CD4-positive, alpha-beta T cell treated with Interleukin-4 for 4 hours (primary cell): ENCODE measurements at regions not wholly inside any gene's neighbourhood (a gene's known extent, or its start where the extent isn't known, plus 50 kb on each side); places are given as distances from the start of the nearest gene placed in this dataset.
"Not testable (repeated sequence)": the region's sequence is repeated elsewhere in the genome, so short reads cannot be mapped to it uniquely, and the experiment has no call there.

Experiments used
- DNase-seq: peaks from one replicate; pipeline ENCODE4 v3.0.0-alpha.2; 2020

DNA sequence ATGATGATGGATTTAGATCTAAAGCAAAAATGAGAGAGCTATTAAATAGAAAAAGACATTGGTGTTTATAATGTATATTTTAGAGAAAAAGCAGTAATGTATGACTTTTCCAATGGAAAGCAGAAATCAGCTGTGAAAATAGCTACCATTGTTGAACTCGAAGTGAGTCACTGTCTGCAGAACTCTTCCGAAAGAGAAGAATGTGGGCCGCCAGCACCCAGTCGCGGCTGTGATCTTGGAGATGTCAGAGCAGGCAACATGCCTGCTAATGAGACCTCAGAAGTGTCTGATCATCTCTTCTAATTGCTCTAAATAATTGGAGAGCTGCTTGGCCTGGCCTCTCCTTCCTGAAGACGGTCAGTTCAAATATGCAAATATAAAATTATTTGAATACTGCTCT is 333.6 kb upstream of the RUNX1 start:
- no peak for DNase-seq

DNA sequence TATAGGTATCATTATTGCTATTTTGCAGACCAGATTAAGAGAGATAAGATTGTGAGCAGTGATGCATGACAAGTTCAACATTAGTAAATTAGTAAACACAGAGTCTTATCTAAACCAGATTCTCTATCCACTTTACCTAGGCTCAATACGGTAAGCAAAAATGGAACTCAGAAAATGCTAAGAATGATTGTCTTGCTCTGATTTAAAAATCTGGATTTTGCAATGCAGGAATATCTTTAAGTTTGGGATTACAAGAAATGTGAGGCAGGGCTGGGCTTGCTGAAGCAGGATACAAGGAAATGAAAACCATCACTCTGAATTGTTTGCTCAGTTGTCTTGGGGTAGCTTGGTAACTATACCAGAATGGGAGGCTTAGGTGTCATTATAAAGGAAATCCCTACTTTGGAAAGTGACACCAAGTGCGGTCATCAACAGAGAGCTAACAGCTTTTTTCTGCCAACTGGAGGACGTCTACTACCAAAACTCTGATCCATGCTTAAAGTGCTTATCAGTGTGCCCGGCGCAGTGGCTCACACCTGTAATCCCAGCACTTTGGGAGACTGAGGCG is 332.7 kb upstream of the RUNX1 start:
- no peak for DNase-seq

DNA sequence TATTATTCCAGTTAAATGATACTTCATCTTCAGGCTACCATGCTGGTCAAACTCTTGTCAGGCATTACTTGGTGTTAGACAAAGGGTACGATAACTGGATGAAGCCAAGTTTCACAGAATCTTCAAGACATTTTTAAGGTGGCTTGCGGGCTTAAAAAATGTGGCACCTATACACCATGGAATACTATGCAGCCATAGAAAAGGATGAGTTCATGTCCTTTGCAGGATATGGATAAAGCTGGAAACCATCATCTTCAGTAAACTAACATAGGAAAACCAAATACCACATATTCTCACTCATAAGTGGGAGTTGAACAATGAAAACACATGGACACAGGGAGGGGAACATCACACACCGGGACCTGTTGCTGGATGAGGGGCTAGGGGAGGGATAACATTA is 331.2 kb upstream of the RUNX1 start:
- DNase-seq = not testable (repeated sequence)

DNA sequence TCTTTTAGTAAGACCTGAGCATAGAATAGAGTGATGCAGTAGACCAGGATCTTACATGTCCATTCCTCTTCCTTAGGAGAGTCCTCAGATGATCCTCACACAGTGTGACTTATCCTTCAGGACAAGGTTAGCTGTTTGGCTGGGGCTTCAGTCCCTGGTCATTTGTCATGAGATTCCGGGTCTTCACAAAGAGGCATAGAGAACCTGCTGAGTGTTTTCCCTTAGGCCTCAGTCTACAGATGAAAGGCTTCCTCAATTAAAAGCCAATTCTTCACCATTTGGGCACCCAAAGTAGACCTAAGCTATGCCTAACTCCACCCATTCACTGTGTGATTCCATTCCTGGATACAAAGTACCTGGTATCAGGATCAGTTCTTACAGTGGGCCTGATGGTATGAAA is 329.8 kb upstream of the RUNX1 start:
- no peak for DNase-seq

- no peak for DNase-seq
Measured at GRCh38 chr21:35377505-35378090, 328.5 kb upstream of the RUNX1 start.

DNA sequence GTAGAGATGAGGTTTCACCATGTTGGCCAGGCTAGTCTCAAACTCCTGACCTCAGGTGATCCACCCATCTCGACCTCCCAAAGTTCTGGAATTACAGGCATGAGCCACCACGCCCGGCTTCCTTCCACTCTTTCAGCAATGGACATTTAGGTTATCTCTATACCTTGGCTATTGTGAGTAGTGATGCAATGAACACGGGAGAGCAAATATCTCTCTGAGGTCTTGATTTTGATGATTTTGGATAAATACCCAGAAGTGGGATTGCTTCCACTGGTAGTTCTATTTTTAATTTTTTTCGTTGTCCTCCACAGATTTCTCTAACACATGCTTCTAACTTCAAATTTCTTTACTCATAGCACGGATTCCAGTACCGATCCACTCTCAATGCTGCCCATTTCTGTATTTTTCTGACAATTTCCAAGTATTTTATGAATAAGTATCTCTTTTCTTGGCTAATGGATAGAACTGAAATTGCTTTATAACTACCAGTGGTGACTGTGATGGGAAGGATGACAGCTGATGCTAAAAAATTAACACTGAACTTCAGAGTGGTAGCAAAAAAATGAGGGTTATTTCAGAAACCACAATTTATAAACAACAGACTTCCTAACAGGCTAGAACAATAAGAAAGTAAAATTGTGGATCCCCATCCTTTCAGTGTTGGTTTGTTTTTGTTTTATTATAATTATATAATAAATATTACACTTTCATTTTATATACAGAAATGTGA is 327.5 kb upstream of the RUNX1 start:
- no peak for DNase-seq

GRCh38 chr21:35375115-35375514 is 326.0 kb upstream of the RUNX1 start:
- no peak for DNase-seq

GRCh38 chr21:35373998-35374397 is 324.9 kb upstream of the RUNX1 start:
- no peak for DNase-seq

DNA sequence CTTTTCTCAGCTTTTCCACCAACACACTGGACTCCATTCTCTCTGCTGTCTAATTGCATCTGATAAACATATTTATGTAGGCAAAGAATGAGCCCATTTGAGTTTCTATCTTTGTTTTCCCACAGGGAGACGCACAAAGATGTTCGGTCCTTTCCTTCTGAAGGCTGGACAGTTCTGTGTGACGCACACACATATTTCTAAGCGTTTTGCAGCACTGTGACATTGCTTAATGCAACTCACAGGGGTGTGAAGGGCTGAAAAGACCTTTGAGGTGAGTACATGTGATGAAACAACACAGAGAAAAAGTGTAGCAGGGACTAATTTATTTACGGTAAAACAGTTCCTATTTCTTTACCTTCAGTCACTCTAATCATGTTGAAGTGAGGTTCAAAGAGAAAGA is 323.1 kb upstream of the RUNX1 start:
- DNase-seq = no peak

DNA sequence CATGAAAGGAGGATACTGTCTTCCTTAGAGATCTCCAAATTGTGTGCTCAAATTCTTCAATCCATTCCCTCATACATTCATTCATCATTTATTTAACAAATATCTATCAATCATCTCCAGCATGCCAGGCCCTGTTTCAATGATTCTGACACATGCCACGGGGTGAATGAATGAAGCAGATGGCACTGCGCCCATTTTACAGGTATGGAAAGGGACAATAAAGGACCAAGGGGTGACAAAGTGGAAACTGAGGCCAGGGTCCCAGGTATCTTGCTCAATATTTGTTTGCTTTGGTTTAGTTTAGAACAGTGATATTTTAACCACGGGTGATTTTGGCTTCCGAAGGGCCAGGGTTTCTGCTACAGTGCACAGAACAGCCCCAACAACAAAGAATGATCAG is 321.6 kb upstream of the RUNX1 start:
- no peak for DNase-seq

DNA sequence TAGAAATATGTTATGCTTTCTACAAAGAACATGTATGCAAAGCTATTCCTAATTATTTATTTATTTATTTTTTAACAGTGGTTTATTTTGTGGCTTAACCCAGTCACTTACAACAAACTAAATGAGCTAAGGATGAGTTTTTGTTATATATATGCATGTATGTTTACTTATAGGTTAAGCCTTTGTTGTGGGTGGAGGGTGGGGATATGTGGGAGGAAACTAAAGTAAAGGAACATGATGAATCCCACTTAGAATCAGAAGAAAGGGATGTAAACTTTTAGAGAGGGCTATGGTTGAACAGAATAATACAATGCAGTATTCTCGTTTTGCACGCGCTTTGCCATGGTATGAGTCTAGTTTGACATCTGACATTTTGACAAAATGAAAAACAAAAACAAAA is 321.0 kb upstream of the RUNX1 start:
- no peak for DNase-seq

DNA sequence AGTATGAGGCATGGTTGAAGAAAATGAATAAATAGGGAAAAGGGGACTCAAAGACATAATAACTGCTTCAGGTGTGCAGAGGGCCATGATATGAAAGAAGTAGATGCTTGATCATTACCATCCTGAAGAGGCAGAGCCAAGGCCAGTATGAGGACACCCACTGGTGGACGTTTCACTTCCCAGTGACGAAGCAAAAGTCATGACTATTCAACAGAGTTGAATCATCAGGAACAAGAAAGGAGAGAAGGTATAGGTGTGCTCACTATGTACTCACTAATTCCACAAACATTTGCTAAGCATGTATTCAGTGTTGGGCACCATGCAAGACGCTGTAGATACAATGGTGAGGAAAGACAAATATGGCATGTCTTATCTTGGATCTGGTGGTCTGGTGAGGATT is 319.2 kb upstream of the RUNX1 start:
- DNase-seq = no peak

DNA sequence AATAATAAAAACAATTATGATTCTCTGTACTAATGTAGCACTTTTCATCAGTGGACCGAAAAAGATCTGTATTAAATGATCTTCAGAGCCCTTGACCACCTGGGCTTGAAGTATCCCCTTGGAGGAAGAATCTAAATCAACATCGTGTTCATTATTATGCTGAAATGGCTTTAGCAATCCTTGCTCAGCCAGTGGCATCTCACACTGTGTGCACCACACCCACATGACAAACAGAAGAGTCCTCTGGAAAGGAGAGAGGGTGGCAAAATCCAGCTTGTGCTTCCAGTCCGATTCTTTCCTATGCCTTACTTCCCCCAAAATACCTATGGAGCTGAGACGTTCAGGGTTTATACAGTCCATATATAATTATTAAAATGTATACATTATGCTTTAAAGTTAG is 318.5 kb upstream of the RUNX1 start:
- DNase-seq = no peak

DNA sequence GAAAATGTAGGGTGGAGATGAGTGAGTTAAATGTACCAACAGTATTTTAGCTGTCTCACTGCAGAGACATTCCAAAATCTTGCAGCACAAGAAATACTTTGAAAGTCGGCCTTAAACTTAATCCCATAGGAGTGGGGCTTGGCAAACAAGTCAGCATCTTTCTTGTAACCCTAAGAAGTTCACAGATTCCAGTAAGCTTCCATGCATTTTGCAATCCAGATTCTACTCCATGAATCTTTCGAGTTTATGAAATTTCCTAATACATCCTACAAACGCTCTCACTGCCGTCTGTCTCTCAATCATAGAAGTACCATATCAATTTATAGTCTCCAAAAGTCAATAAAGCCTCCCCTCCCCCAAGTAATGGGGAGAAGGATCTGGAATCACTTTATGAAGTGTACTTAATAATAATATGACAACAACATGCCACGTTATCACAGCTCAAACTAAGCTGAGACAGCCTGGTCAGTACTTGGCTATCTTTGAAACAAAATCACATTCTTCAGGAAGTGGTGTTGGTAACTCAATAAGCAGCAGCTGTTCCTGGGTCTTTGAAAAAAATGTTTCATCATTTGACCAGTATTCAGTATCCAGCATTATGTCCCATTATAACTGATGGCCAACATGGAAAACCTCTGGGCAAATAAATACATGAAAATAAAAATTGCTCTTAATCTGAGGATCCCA is 317.4 kb upstream of the RUNX1 start:
- DNase-seq = no peak

GRCh38 chr21:35363458-35363857 is 314.4 kb upstream of the RUNX1 start:
- no peak for DNase-seq

DNA sequence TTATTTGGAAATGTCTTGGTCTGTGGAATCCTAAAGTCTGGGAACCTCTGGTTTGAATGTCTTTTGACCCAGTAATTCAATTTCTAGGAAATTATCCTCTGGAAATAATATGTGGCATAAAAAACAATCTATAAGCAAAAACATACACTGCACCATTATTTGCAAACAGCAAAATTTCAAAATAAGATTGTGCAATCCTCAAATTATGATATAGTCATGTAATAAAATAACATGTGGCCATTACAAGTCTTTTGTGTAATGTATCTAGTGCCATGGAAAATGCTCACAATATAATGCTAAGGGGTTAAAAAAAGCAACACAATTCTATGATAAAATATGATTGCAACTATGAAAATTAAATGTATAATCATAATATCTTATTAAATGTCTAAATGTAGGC is 312.9 kb upstream of the RUNX1 start:
- DNase-seq = no peak

DNA sequence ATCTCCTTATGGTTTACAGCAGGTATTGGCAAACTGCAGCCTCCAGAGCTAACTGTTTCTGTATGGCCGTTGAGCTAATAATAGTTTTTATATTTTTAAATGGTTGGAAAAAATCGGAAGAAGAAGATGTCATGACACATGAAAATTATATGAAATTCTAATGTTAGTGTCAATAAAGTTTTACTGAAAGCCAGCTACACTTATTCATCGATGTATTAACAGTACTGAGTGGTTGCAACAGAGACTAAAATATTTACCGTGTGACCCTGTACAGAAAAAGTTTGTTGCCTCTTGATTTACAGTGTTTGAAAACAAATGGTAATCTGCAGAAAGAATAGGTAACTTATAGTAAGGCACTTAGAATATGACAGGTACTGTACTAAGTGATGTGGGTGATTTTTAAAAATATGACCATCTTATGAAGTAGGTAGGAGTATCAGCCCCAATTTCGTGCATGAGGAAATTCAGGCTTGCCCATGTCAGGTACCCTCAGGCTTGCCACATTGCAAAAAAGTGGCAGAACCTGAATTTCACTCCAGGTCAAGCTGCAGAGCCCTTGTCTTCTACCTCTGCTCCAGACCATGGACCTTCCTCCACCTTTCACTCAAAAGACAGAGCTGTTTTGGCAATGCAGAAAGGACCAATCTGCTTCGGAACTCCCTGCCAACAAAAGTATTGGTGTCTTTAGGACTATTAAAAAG is 311.9 kb upstream of the RUNX1 start:
- DNase-seq = no peak

GRCh38 chr21:35359076-35359475 is 310.0 kb upstream of the RUNX1 start:
- DNase-seq = no peak

DNA sequence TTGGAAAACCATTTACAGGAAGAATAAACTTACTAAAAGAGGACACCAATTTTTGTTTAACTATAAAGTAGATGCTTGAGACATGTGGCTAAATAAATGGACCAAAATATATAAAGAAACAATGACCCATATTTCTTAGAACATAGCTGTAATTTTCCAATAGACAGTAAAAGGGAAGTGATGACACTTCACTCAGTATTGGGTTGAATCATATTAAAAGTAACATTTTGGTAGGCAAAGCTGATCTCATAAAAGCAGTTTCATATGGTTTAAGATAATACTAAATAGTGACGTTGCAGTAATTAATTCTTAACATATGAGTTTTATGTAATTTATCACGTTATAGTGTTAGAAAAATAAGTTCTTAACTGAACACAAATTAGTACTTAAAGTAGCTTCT is 308.9 kb upstream of the RUNX1 start:
- no peak for DNase-seq

DNA sequence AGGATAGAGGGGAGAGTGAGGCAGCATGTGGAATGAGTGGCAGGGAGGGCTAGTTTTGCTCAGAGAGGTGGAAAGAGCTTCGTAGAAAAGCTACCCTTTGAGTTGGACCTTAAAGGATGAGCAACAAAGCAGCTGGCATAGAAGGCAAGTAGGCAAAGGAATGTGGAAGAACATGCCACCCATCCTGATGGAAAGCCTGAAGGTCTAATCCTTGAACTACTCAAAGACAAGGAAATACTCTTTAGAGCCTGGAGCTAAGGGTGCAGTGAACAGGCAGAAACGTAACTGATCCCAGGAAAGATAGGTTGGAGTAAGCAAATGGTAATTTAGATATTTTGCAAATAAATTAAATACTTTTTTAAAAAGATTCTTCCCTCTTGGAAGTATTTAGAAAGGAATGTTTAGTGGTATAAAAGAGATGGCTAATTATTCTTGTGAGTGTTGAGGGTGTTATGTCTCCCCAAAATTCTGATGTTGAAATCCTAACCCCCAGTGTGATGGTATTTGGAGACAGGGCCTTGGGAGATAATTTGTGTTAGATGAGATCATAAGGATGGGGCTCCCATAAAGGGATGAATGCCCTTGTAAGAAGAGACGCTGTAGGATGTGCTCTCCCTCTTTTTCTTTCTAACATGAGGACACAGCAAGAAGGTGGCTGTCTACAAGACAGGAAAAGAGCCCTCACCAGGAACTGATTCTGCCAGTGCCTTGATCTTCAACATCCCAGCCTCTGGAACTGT is 308.1 kb upstream of the RUNX1 start:
- DNase-seq = no peak

DNA sequence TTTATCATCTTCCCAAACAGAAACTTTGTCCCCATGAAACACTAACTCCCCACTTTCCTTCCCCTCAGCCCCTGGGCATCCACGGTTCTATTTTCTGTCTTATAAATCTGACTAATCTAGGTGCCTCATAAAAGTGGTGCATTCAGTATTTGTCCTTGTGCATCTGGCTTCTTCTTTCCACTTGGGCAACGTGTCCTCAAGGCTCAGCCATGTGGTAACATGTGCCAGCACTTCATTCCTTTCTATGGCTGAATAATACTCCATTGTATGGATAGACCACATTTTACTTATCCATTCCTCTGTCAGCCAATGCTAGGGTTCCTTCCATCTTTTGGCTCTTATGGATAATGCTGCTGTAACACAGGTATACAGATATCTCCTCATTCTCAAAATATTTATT is 305.0 kb upstream of the RUNX1 start:
- no peak for DNase-seq

GRCh38 chr21:35352793-35353192 is 303.7 kb upstream of the RUNX1 start:
- no peak for DNase-seq
